HS-27A (cell line): ENCODE measurements at regions not wholly inside any gene's neighbourhood (a gene's known extent, or its start where the extent isn't known, plus 50 kb on each side); places are given as distances from the start of the nearest gene placed in this dataset.
"Not testable (repeated sequence)": the region's sequence is repeated elsewhere in the genome, so short reads cannot be mapped to it uniquely, and the experiment has no call there.

Experiments
- DNase-seq: peaks from one replicate; pipeline ENCODE4 v3.0.0-alpha.2; 2012; ENCODE audit warnings: low read depth, missing footprints

GRCh38 chr4:82181789-82182188 is 192.0 kb downstream of the HNRNPD start:
- no peak for DNase-seq

- DNase-seq = no peak
Measured at GRCh38 chr4:82172186-82172585, 201.6 kb downstream of the HNRNPD start.

- DNase-seq = no peak
Measured at GRCh38 chr4:82171531-82172155, 202.1 kb downstream of the HNRNPD start.

GRCh38 chr4:82149750-82150149 is 224.0 kb downstream of the HNRNPD start:
- no peak for DNase-seq

- no peak for DNase-seq
Measured at GRCh38 chr4:82145850-82146249, 227.9 kb downstream of the HNRNPD start.

- DNase-seq = no peak
Measured at GRCh38 chr4:82140422-82140821, 233.4 kb downstream of the HNRNPD start.

- DNase-seq = no peak
Measured at GRCh38 chr4:82139287-82139686, 234.5 kb downstream of the HNRNPD start.

GRCh38 chr4:82138374-82138773 is 235.4 kb downstream of the HNRNPD start:
- DNase-seq = no peak

- DNase-seq = no peak
Measured at GRCh38 chr4:82136161-82136801, 237.5 kb downstream of the HNRNPD start.

GRCh38 chr4:82128355-82128754 is 245.4 kb downstream of the HNRNPD start:
- DNase-seq = no peak

GRCh38 chr4:82126512-82127040 is 247.2 kb downstream of the HNRNPD start:
- no peak for DNase-seq

- DNase-seq = no peak
Measured at GRCh38 chr4:82125787-82126297, 247.9 kb downstream of the HNRNPD start.

GRCh38 chr4:82124932-82125786 is 248.6 kb downstream of the HNRNPD start:
- DNase-seq = no peak

- no peak for DNase-seq
Measured at GRCh38 chr4:82124365-82124764, 249.4 kb downstream of the HNRNPD start.

GRCh38 chr4:82123934-82124333 is 249.9 kb downstream of the HNRNPD start:
- no peak for DNase-seq

GRCh38 chr4:82115183-82115582 is 258.6 kb downstream of the HNRNPD start:
- DNase-seq = not testable (repeated sequence)

GRCh38 chr4:82108506-82108905 is 265.3 kb downstream of the HNRNPD start:
- no peak for DNase-seq

GRCh38 chr4:82104578-82104977 is 269.2 kb downstream of the HNRNPD start:
- DNase-seq = no peak

GRCh38 chr4:82099928-82100579 is 273.7 kb downstream of the HNRNPD start:
- DNase-seq = no peak

GRCh38 chr4:82097504-82097903 is 276.3 kb downstream of the HNRNPD start:
- no peak for DNase-seq

GRCh38 chr4:82090717-82091116 is 283.1 kb downstream of the HNRNPD start:
- DNase-seq = no peak

GRCh38 chr4:82084747-82085146 is 289.0 kb downstream of the HNRNPD start:
- no peak for DNase-seq
